ENCODE measurements at regions not wholly inside any gene's neighbourhood (a gene's known extent, or its start where the extent isn't known, plus 50 kb on each side); places are given as distances from the start of the nearest gene placed in this dataset.

- TF ChIP-seq SP1 (IDR thresholded peaks at IDR 0.05) (no peak), REST (IDR thresholded peaks at IDR 0.05) (no peak), FOXA2 (IDR thresholded peaks at IDR 0.05) (no peak), EGR1 (IDR thresholded peaks at IDR 0.05; ENCODE audit: low read depth in 2 of 2) (no peak), RXRA (IDR thresholded peaks at IDR 0.05) (no peak), FOXA1 (IDR thresholded peaks at IDR 0.05) (no peak), YY1 (IDR thresholded peaks at IDR 0.05) (no peak), RAD21 (IDR thresholded peaks at IDR 0.05) (no peak), HNF4G (IDR thresholded peaks at IDR 0.05) (no peak), GABPA (IDR thresholded peaks at IDR 0.05 in 1 of 2, conservative IDR thresholded peaks at IDR 0.05 in 1 of 2) (no peak), MAX (IDR thresholded peaks at IDR 0.05) (no peak), ZBTB33 (IDR thresholded peaks at IDR 0.05) (no peak), JUND (IDR thresholded peaks at IDR 0.05) (no peak), ATF3 (IDR thresholded peaks at IDR 0.05) (no peak), HNF4A (conservative IDR thresholded peaks at IDR 0.05) (no peak), TAF1 (conservative IDR thresholded peaks at IDR 0.05) (no peak), NR2F2 (IDR thresholded peaks at IDR 0.05) (no peak)
- TF ChIP-seq, protein P1, sequence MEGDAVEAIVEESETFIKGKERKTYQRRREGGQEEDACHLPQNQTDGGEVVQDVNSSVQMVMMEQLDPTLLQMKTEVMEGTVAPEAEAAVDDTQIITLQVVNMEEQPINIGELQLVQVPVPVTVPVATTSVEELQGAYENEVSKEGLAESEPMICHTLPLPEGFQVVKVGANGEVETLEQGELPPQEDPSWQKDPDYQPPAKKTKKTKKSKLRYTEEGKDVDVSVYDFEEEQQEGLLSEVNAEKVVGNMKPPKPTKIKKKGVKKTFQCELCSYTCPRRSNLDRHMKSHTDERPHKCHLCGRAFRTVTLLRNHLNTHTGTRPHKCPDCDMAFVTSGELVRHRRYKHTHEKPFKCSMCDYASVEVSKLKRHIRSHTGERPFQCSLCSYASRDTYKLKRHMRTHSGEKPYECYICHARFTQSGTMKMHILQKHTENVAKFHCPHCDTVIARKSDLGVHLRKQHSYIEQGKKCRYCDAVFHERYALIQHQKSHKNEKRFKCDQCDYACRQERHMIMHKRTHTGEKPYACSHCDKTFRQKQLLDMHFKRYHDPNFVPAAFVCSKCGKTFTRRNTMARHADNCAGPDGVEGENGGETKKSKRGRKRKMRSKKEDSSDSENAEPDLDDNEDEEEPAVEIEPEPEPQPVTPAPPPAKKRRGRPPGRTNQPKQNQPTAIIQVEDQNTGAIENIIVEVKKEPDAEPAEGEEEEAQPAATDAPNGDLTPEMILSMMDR (IDR thresholded peaks at IDR 0.05; ENCODE audit: low read depth, low read length, missing input control), result no peak
- Histone ChIP-seq H3K4me1 (ENCODE audit: control insufficient read depth in 4 of 4, insufficient read depth in 4 of 4, low read length in 3 of 4) (no peaks in the 10 kb centered on the region), H3K9me3 (ENCODE audit: control insufficient read depth in 4 of 4, low read length in 3 of 4) (peaks cover 0 to 1% (median 0%) of the 10 kb centered on the region in 4 donors), H3K27ac (ENCODE audit: low read depth in 1 of 2, low read length in 2 of 2) (no peak overlapping the region), H3K9ac (ENCODE audit: low read depth in 1 of 2, low read length in 2 of 2) (no peak overlapping the region), H3K27me3 (ENCODE audit: control insufficient read depth in 4 of 4, insufficient read depth in 4 of 4, low read length in 3 of 4) (no peaks in the 10 kb centered on the region), H3K36me3 (ENCODE audit: control insufficient read depth in 4 of 4, insufficient read depth in 3 of 4, low read depth in 1 of 4, low read length in 3 of 4) (no peaks in the 10 kb centered on the region), H3K4me3 (ENCODE audit: low read depth in 1 of 3, low read length in 3 of 3) (no peak overlapping the region)
- WGBS, result 80% methylated on average over 1 of the region's 1 CpG
- DNase-seq (ENCODE audit: low spot score), result no peak
Observed at GRCh38 chr13:34401696-34402095, 540.4 kb upstream of the NBEA start.

All from liver (tissue), 8 donors.